HG03469 (cell line): ENCODE measurements at regions not wholly inside any gene's neighbourhood (a gene's known extent, or its start where the extent isn't known, plus 50 kb on each side); places are given as distances from the start of the nearest gene placed in this dataset.
"Not testable (repeated sequence)": the region's sequence is repeated elsewhere in the genome, so short reads cannot be mapped to it uniquely, and the experiment has no call there.

Experiments used
- ATAC-seq: cut with Tn5 transposase; IDR thresholded peaks from one replicate; pipeline ENCODE4 v1.9.1; 2021; ENCODE audit warnings: mild to moderate bottlenecking, moderate library complexity, moderate number of reproducible peaks; ENCODE audit not compliant: unreplicated experiment

GRCh38 chr15:59835776-59836175 is 146.7 kb upstream of the BNIP2 start:
- ATAC-seq = no peak

GRCh38 chr15:59834528-59834927 is 145.4 kb upstream of the BNIP2 start:
- ATAC-seq = no peak

- no peak for ATAC-seq
Observed at GRCh38 chr15:59833366-59833765, 144.2 kb upstream of the BNIP2 start.

GRCh38 chr15:59830873-59831272 is 141.8 kb upstream of the BNIP2 start:
- ATAC-seq = no peak

- ATAC-seq = no peak
Observed at GRCh38 chr15:59830098-59830497, 141.0 kb upstream of the BNIP2 start.

- ATAC-seq = no peak
Observed at GRCh38 chr15:59828861-59829260, 139.7 kb upstream of the BNIP2 start.

- no peak for ATAC-seq
Observed at GRCh38 chr15:59828263-59828662, 139.1 kb upstream of the BNIP2 start.

- ATAC-seq = no peak
Observed at GRCh38 chr15:59825901-59826300, 136.8 kb upstream of the BNIP2 start.

- no peak for ATAC-seq
Observed at GRCh38 chr15:59821286-59821685, 132.2 kb upstream of the BNIP2 start.

GRCh38 chr15:59819092-59819491 is 130.0 kb upstream of the BNIP2 start:
- no peak for ATAC-seq

GRCh38 chr15:59818336-59818735 is 129.2 kb upstream of the BNIP2 start:
- no peak for ATAC-seq

- no peak for ATAC-seq
Observed at GRCh38 chr15:59817834-59818233, 128.7 kb upstream of the BNIP2 start.

- ATAC-seq = no peak
Observed at GRCh38 chr15:59817053-59817452, 127.9 kb upstream of the BNIP2 start.

- ATAC-seq = no peak
Observed at GRCh38 chr15:59814409-59814808, 125.3 kb upstream of the BNIP2 start.

- ATAC-seq = no peak
Observed at GRCh38 chr15:59812889-59813288, 123.8 kb upstream of the BNIP2 start.

GRCh38 chr15:59812250-59812870 is 123.2 kb upstream of the BNIP2 start:
- ATAC-seq = no peak

- not testable (repeated sequence) for ATAC-seq
Observed at GRCh38 chr15:59803293-59803966, 114.3 kb upstream of the BNIP2 start.

- ATAC-seq = no peak
Observed at GRCh38 chr15:59801649-59802048, 112.5 kb upstream of the BNIP2 start.

- ATAC-seq = no peak
Observed at GRCh38 chr15:59798605-59798917, 109.4 kb upstream of the BNIP2 start.

- no peak for ATAC-seq
Observed at GRCh38 chr15:59797756-59798604, 108.9 kb upstream of the BNIP2 start.

- no peak for ATAC-seq
Observed at GRCh38 chr15:59794229-59794886, 105.2 kb upstream of the BNIP2 start.
